Dedifferentiated amniotic fluid mesenchymal stem cell (primary cell): ENCODE measurements at regions not wholly inside any gene's neighbourhood (a gene's known extent, or its start where the extent isn't known, plus 50 kb on each side); places are given as distances from the start of the nearest gene placed in this dataset.

ENCODE experiments used
- DNase-seq: peaks from one replicate; pipeline ENCODE4 v3.0.0-alpha.2; 2016; ENCODE audit errors: extremely low spot score

GRCh38 chr3:194081826-194082225 lies 54.1 kb upstream of the HES1 start:
- DNase-seq: no peak

- no peak for DNase-seq
Measured at GRCh38 chr3:194082743-194083636, 53.0 kb upstream of the HES1 start.

GRCh38 chr3:194083637-194084224 lies 52.2 kb upstream of the HES1 start:
- DNase-seq: no peak

DNA sequence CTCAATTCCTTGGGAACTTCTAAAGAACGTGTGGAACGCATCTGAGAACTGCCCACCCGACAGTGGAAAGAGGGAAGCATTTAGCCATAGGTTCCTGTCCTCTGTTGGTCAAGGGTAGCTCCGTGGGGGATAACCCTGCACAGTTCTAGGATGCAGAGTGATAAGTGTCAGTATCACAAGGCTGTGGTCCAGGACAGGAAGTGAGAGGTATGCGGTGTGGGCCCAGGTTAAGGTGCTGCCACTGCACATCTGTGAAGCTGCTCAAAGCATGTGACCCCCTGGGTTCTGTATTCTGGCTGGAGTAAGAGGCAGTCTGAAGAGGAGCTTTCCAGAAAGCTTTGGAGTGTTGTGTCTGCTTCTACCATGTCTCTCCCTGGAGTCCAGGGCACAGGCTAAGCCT lies 51.7 kb upstream of the HES1 start:
- no peak for DNase-seq
